HEK293T (cell line): ENCODE measurements at regions not wholly inside any gene's neighbourhood (a gene's known extent, or its start where the extent isn't known, plus 50 kb on each side); places are given as distances from the start of the nearest gene placed in this dataset.

Experiments used
- ARNT ChIP-seq: fragments of 450-650 bp; IDR thresholded peaks from 2 replicates; pipeline ENCODE4 v1.6.1; 2017; ENCODE audit warnings: mild to moderate bottlenecking
- BHLHE40 ChIP-seq: fragments of 450-650 bp; IDR thresholded peaks from 2 replicates; pipeline ENCODE4 v1.6.1; 2016; ENCODE audit warnings: mild to moderate bottlenecking, moderate library complexity, borderline replicate concordance
- CTBP1 ChIP-seq: fragments of 450-650 bp; IDR thresholded peaks from 2 replicates; pipeline ENCODE4 v1.6.1; 2016; ENCODE audit warnings: borderline replicate concordance
- ELF4 ChIP-seq: fragments of 450-650 bp; IDR thresholded peaks from 2 replicates; pipeline ENCODE4 v1.6.1; 2017; ENCODE audit warnings: antibody characterized with exemption
- FOXA1 ChIP-seq: fragments of 450-650 bp; IDR thresholded peaks from 2 replicates; pipeline ENCODE4 v1.6.1; 2016; ENCODE audit warnings: mild to moderate bottlenecking
- FOXK2 ChIP-seq: fragments of 450-650 bp; IDR thresholded peaks from 2 replicates; pipeline ENCODE4 v1.6.1; 2016; ENCODE audit warnings: mild to moderate bottlenecking
- FOXM1 ChIP-seq: fragments of 450-650 bp; IDR thresholded peaks from 2 replicates; pipeline ENCODE4 v1.6.1; 2017; ENCODE audit warnings: mild to moderate bottlenecking, borderline replicate concordance
- HDGF ChIP-seq: fragments of 450-650 bp; IDR thresholded peaks from 2 replicates; pipeline ENCODE4 v1.6.1; 2017; ENCODE audit warnings: antibody characterized with exemption, borderline replicate concordance
- NFRKB ChIP-seq: fragments of 450-650 bp; IDR thresholded peaks from 2 replicates; pipeline ENCODE4 v1.6.1; 2016; ENCODE audit warnings: mild to moderate bottlenecking, moderate library complexity
- SP1 ChIP-seq: fragments of 450-650 bp; IDR thresholded peaks from 2 replicates; pipeline ENCODE4 v1.6.1; 2017
- SUZ12 ChIP-seq: fragments of 450-650 bp; IDR thresholded peaks from 2 replicates; pipeline ENCODE4 v1.6.1; 2016; ENCODE audit warnings: mild to moderate bottlenecking
- TARDBP ChIP-seq: fragments of 450-650 bp; IDR thresholded peaks from 2 replicates; pipeline ENCODE4 v1.6.1; 2016
- ZNF384 ChIP-seq: fragments of 450-650 bp; IDR thresholded peaks from 2 replicates; pipeline ENCODE4 v1.6.1; 2016
- TF ChIP-seq, protein P1 (sequence below): fragments of 450-650 bp; IDR thresholded peaks from 2 replicates; pipeline ENCODE4 v1.6.1; 2016

DNA sequence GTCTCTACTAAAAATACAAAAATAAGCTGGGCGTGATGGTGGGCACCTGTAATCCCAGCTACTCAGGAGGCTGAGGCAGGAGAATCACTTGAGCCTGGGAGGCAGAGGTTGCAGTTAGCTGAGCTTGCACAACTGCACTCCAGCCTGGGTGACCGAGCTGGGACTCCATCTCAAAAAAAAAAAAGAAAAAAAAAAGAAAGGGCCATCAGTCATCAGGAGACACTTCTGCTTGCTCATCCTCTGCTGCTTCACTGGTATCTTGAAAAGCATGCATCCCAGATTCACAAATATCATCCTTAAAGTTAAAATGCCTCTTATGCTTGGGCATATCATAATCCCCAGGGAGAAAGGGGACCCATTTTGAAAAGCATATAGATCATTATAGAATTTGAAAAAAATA lies 176.6 kb upstream of the NR2F2 start:
- no peak for TF ChIP-seq BHLHE40
- no peak for TF ChIP-seq ARNT
- TF ChIP-seq TARDBP: no peak
- no peak for TF ChIP-seq NFRKB
- no peak for TF ChIP-seq FOXM1
- TF ChIP-seq FOXA1: no peak
- TF ChIP-seq ZNF384: no peak
- no peak for TF ChIP-seq SP1
- no peak for TF ChIP-seq CTBP1
- TF ChIP-seq SUZ12: no peak
- TF ChIP-seq, protein P1, sequence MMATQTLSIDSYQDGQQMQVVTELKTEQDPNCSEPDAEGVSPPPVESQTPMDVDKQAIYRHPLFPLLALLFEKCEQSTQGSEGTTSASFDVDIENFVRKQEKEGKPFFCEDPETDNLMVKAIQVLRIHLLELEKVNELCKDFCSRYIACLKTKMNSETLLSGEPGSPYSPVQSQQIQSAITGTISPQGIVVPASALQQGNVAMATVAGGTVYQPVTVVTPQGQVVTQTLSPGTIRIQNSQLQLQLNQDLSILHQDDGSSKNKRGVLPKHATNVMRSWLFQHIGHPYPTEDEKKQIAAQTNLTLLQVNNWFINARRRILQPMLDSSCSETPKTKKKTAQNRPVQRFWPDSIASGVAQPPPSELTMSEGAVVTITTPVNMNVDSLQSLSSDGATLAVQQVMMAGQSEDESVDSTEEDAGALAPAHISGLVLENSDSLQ: no peak
- no peak for TF ChIP-seq FOXK2
- no peak for TF ChIP-seq HDGF
- TF ChIP-seq ELF4: no peak
